8988T (cell line): ENCODE measurements at regions not wholly inside any gene's neighbourhood (a gene's known extent, or its start where the extent isn't known, plus 50 kb on each side); places are given as distances from the start of the nearest gene placed in this dataset.
"Not testable (repeated sequence)": the region's sequence is repeated elsewhere in the genome, so short reads cannot be mapped to it uniquely, and the experiment has no call there.

Experiments
- DNase-seq: peaks from one replicate; pipeline ENCODE4 v3.0.0; 2011

DNA sequence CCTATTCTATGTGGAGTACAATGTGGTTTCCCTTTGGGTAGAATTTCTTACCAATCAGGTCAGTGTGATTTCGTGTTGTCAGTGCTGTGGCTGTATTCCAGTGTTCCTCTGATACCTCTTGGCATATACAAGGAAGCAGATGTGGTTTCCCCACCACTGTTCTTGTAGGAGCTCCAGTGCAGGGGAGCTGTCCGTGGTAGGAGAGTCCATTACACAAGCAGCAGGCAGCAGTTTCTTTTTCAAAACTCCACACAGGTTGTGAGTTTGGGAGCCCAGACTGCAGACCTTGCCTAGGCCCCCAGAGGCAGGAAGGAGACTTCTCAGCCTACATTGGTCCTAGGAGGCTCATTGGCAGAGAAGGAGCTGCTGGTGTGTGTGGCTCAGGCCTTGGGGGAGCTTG is 452.8 kb downstream of the AACS start:
- DNase-seq = no peak

DNA sequence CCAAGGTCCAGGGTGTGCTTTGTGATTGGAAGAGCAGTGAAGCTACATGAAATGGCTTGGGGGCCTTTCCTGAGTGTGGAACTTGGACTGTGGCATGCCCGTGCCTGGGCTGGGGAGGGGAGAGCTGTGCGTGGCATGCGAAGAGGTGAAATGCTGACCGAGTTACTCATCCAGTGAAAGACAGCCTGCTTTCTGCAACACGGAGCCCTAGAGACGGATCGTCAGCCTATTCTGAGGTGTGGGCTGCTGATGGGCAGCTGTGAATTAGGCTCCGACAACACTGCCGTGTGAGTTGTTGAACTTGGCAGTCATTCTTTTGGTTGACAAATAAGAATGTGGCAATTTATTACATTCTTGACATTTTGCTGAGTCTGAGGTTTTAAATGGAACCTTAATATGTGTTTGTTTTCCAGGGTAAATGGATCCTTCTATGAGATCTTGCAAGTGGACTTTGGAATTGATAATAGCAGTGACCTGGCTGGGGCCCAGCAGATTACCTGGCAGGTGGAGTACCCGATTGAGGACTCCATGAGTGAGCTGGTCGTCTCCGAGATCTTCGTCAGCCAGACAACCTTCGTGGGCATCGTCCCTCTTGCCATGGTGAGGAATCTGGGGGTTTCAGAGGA is 453.9 kb downstream of the AACS start:
- no peak for DNase-seq

DNA sequence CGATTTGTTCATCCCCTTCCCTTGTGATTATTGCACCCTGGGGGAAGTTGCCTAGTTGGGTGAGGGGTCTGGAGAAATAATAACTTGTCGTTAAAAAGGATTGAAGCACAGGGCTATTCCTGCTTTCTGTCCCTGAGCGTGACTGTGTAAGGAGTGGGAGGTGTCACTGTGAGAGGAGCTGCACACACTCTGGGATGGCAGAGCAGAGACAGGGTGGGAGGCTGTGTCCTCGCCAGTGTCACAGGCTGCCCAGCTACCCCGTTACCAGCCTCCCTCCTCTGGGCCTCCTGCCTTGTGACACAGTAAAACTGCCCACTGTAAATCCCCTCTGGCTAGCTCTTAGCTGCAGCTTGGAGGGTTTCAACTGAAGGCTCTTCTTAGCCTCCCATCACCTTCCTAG is 460.6 kb downstream of the AACS start:
- no peak for DNase-seq

DNA sequence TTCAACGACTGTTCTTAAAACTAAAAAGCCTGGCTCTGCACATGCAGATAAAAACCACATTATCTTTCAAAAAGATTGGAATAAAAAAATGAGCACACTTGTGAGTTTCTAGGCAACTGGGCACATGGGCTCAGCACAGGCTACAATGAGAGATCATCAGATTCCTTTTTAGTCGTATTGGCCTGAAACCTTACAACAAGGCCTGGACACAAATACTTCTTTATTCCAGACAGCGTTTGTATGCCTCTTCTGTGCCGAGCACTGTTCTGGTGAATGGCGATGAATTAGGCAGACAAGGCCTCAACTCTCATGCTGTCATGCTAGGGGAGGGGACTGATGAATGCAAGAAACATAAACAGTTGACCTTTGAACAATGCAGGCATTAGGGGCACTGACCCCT is 463.0 kb downstream of the AACS start:
- no peak for DNase-seq

DNA sequence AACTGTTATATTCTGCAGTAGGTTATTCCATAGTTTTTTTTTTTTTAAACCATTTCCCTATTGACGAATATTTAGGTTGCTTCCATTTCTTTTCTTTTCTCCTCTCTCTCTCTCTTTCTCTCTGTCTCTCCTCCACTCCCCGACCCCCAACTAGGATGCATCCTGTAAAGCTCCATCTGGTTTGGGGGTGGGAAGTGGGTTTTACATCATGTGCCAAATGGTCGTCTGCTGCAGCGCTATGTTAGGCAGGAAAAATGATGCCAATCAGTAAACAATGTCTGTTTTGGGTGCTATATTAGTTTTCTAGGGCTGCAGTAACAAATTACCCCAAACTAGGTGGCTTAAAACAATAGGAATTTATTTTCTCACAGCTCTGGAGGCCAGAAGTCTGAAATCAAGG is 465.0 kb downstream of the AACS start:
- DNase-seq = no peak

DNA sequence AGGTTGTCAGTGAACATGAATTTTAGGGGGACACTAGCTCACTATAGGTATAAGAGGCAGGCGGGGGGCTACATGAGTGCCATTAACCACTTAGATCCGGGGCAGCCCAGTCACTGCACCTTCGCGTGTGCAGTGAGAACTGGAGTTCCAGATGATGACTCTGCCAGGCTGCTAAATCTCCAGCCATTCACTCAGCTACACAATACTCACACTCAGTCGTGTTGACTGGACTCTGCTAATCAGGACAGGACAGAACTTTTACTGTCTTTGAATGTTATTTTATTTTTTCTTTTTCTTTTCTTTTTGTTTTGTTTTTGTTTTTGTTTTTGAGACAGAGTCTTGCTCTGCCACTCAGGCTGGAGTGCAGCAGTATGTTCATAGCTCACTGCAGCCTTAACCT is 465.6 kb downstream of the AACS start:
- no peak for DNase-seq

DNA sequence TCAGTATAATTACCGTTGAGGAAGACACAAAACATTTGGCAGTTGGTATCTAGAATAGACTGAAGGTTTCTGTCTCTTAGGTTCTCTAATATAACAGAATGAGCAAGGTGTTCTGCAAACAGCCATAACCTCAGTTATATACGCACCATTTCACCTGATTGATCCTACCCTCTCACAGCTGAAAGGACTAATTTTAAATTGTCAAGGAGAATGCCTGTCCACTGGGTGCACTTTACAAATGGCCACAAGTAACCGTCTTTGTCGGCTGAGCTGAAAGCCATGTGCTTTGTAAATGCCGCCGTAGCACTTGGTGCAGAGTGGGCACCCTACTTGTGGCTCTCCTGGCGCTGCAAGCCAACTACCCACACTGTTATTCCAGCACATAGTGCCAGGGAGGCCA is 466.3 kb downstream of the AACS start:
- no peak for DNase-seq

DNA sequence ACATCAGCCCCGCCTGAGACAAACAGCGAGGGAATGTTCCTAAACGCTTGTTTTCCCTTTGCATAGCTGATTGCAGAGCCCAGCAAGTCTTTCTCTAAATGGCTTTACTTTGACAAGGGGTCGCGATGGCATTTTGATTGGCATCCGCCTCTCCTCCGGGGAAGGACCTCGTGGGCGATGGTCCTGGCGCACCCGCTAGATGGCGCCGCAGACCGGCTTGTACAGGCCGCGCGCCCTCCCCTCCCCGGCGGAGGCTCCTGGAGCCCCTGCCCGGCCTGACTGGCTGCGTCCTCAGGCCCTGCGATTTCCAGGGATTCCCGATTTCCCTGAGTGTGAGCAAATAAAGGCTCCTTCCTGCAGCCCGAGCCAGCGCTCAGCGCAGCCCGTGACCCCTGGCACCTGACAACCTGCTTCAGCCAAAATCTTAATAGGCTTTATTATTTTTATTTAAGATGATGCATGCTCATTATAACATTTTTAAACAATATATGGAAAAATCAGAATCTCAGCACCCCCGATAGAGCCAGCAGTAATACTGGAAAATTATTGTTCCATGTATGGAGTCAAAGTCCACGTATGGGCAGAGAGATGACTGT is 468.3 kb downstream of the AACS start:
- DNase-seq = no peak

DNA sequence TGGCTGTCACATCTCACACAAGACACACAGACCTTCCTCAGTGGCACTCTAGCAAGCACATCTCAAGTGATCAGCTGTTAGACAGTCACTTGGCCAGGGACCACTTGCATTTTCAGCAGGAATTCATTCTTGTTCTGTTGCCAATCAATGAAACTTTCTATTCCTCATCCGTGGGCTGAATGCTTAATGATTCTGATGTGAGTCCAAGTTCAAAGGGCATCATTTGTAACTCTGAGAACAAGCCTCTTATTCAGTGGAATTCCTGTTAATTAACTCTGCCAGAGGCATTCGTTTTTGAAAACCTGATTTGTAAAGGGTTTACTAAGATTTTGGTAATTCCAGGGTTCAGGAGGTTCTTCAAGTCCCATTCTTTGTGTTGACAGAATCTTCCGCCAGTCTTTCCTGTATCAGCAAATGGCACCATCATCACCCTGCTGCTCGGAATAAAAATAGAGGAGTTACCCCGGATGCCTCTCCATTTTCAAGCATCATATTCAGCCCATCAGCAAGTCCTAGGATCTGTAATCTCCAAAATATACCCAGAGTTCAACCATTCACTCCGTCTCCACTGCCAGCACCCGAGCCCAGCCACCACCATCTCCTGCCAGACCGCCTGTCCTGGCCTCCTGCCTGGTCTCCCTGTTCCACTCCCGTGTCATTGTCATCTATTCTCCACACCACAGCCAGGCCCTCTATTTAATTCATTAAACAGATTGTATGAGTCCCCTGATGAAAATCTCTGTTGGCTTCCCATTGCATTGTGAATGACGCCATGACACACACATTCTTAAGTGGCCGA is 473.4 kb downstream of the AACS start:
- no peak for DNase-seq

DNA sequence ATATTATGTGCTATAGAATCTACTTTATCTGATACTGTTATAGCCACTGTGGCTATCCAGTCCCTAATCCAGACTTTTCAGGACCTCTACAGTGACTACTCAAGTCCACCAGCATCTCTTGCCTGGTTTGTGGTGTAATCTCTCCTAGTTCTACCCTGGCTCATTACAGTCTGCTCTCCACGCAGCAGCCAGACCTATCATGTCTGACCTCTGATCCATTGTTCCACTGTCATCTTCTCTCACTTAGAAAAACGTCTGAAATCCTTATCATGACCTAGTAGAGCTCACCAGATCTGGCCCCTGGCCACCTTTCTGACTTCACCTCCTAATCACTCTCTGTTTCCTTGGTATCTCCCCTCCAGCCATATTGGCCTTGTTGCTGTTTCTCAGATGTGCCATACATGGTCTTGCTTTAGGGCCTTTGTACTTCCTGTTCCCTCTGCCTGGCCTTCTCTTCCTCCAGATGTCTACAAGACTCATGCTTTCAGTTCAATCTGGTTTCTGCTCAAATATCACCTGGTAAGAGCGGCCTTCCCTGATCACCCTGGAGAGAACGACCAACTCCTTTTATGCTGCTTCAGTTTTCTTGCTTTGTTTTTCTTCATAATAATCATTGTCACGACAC is 475.5 kb downstream of the AACS start:
- no peak for DNase-seq

DNA sequence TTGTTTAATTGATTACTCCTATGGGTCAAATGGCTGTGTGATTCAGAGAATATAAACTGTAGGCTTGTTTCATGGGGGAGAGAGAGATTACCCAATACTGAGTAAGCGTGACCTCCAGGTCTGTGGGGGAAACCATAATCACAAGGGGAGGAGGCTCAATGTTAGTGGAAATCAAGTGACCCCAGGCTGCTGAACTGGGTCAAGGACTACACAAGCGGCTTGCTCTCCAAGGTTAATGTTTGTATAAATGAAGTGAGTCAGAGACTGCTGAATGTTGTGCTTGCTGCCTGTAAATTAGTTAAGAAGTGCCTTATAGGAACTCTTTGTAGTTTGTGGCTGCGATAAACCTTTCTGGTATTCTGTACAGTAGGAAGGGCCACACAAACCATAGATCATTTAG is 479.7 kb downstream of the AACS start:
- DNase-seq = no peak

DNA sequence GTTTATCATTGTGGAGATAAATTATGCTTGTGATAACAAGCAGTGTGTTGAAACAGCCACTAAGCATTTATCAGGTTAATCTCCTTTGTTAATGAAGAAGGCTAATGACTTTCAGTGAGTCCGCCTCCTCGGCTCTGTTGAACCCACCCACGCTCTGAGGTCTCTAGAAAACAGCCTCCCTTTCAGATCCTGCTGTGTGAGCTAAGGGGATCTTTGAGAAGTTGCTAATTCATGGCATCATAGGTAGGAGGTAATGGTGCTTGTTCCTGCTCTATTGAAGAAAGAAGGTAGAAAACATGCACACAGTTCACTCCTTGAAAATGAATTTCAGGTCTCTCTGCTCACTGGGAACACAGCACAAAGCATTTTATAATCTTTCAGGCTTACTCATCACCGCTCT is 483.9 kb downstream of the AACS start:
- DNase-seq = no peak

DNA sequence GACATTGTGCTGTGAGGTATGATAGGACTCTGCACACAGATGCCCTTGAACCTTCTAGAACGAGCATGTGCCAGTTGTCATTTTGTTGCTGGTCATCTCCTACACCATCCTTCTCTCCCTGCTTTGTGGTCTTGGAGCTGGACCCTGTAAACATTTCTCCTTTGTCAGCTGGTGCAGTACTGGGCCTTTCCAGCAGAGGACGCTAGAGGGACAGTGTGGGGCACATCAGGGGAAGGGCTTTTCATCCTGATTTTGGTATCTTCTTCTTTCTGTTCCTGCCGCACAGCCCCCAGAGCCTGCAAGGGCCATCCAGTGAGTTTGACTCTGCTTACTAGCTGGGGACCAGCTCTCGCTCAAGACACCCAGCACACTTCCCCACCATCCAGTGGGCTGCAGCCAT is 484.6 kb downstream of the AACS start:
- DNase-seq = no peak

DNA sequence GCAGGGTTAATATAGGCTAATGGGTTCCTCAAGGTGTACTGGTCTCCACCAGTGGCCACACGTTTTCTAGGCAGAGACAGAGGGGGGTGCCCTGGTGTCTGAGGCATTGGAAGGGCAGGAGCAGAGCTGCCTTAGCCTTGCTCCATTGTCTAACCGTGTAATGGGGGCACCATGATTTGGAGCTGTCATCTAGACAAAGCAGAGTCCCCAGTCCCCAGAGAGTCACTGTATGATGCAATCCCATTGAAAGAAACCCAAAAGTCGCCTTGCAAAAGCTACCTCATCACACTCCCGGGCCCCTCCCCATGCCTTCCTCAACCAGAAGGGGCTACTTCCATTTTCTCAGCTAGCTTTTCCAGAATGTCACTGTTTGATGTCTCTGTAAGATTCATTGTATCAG is 487.1 kb downstream of the AACS start:
- DNase-seq = no peak

DNA sequence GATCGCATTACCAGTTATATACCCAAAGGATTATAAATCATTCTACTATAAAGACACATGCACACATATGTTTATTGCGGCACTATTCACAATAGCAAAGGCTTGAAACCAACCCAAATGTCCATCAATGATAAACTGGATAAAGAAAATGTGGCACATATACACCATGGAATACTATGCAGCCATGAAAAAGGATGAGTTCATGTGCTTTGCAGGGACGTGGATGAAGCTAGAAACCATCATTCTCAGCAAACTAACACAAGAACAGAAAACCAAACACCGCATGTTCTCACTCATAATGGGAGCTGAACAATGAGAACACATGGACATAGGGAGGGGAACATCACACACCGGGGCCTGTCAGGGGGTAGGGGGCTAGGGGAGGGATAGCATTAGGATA is 495.8 kb downstream of the AACS start:
- DNase-seq = not testable (repeated sequence)

DNA sequence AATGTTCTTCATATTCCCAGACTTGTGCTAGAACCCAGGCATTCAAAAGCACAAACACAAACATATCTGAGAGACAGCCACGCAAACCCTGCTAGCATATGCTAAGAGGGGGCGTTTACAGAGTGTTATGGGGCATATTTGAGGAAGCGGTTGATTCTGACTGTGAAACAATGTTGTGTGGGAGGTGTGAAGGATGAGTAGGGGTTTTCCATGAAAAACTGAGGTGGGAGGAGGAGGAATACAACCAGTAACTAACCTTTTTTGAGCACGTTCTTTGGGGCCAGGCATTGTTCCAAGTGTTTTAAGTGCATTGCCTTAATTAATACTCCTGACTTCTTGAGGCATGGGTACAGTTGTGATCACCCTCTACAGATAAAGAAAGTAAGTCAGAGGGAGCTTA is 499.5 kb downstream of the AACS start:
- no peak for DNase-seq

DNA sequence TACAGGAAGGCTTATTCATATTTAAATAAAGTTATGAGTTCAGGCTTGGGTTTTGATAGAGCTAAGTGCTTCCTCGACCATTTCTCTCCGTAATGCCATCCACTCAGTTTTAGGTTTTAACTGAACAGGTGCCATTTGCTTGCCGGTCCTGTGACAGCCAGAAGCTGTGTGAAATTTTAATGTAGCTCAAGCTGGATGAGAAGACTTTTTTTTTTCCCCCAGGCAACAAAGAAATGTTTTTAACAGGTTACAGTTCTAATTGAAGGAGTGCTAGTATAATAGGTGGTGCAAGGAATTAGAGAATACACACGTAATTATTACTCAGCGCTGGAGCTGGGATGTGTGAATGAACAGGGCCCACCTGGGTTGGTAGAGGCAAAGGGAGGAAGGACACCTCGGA is 502.3 kb downstream of the AACS start:
- no peak for DNase-seq

DNA sequence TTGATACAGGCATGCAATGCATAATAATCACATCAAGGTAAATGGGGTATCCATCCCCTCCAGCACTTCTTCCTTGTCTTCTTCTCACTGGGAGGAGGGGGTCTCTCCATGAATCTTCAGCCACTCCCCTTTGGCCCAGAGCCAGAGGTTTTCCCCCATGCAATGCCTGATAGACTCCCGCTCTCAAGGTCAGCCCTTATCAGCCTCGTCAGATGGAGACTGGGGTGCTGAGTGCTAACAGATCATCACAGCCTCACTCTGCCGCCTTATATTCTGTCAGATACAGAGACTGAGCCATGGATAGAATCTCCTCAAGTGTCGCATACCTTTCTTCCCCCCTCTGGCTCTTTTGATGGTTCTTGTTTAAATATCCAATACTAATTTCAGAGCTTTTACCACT is 503.1 kb downstream of the AACS start:
- DNase-seq = no peak

DNA sequence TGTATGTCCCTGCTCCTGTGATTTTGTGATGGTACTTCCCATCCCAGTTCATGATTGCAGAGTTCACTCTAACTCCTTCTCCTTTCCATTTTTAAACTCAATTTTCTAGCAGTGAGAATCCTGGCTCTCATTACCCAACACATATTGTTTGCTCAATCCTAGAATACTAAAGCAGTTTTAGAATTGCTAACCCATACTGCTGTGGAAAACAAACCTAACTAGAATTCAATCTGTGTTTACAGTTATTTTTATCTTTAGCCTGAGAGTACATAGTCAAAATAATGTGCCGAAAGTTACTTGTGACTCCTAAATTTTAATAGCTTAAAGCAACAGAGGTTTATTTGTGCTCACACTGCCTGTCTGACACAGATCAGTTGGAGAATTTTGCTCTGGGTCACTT is 508.0 kb downstream of the AACS start:
- DNase-seq = no peak

DNA sequence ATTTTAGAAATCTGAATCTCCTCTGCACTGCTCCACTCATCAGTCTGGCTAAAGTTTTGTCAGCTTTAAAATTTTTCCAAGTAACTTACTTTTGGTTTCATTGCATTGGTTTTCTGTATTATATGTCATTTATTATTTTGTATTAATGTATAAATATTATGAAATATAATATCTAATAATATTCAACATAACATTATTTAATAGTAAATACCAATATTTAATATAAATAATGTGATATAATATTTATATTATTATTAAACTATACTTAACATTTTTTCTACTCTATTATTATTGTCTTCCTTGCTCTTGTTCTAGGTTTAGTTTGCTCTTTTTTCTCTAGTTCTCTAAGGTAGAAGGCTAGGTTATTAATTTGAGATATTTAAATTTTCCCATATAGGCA is 512.1 kb downstream of the AACS start:
- DNase-seq = no peak

DNA sequence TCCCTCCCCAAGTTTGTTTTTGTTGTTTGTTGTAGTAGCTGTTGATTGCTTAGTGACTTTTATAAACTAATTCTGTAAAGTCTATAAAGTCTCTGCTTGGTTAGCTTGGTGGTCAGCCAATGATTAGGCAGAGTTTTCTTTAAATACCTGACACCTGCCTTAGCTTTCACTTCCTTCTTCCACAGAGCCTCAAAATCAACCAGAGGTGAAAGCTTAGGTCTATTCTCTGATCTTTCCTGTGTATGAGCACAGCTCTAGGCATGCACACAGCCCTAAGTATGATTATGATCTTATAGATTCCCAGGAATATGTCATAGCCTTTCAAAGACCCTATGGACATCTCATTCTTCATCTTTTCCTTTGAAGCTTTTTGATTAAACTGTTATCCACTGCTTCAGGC is 514.7 kb downstream of the AACS start:
- no peak for DNase-seq

DNA sequence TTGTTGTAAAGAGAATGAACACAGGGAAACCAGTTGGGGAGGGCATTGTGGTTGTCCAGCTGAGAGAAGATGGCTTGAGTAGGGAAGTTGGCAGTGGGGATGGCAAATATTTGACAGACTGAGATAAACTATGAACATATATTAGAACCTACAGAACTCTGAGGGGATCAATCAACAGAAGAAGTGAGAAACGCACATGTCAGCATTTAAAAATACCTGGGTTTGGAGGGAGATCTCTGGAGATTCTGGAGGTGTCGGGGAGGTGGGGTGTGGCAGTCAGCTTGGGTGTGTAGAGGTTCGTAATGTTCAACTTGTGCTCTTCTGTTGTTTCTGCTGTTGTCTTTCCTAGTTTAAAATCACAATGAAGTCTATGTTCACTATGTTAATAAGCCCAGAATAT is 517.8 kb downstream of the AACS start:
- DNase-seq = no peak

DNA sequence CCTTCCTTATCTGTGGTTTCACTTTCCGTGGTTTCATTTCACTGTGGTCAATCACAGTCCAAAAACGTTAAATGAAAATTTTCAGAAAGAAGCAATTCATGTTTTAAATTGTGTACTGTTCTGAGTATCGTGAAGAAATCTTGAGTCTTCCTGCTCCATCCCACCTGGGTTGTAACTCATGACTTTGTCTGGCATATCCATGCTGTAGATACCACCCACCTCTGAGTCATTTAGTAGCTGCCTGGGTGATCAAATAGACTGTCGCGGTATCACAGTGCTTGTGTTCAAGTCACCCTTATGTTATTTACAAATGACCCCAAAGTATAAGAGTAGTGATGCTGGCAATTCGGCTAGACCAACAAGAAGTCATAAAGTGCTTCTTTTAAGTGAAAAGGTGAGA is 521.2 kb downstream of the AACS start:
- DNase-seq = no peak

DNA sequence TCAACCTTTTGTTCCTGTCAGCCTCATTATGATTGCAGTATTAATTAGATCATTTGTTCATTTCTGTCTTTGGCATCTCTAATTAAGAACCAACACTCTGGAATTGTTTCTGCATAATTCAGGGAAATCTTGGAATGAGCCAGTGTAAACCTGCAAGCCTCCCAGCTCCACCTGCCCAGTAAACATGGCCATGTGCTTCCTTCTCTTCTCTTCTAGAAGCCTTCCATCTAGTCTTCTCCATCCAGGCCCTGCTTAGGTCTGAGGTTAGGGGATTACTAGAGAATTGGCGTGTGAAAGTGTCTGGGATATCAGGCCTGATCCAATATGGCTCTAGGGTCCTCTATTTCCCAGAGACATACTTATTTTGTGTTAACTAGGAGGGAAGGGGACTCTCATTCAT is 528.0 kb downstream of the AACS start:
- DNase-seq = no peak
